Erythroblast (primary cell): ENCODE measurements at regions not wholly inside any gene's neighbourhood (a gene's known extent, or its start where the extent isn't known, plus 50 kb on each side); places are given as distances from the start of the nearest gene placed in this dataset.

Experiments used
- GATA1 ChIP-seq: IDR thresholded peaks from 2 replicates; pipeline ENCODE4 v1.6.1; 2011; ENCODE audit warnings: low read depth, mild to moderate bottlenecking, control low read depth, low read length, moderate library complexity
- POLR2A ChIP-seq: IDR thresholded peaks from 2 replicates; pipeline ENCODE4 v1.6.1; 2011; ENCODE audit warnings: mild to moderate bottlenecking, low read length

DNA sequence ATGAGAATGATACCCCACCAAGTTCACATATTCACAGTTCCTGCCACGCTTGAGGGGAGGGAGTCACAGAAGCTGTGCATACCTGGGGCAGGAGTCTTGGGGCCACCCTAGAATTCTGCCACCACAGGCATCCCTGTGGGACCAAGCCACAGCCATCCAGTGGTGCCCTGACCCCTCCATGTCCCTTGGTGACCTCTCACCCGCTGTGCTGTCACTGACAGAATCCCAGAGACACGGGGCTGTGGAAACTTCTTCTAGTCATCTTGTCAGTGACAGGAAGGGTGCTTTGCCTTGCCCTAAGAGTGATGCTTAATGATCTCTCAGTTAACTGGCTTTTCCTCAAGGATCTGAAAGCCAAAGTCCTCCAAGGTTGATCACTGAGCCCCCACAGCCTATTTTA, 58.4 kb upstream of the UQCRFS1 start:
- TF ChIP-seq POLR2A: no peak
- TF ChIP-seq GATA1: no peak
